Hypothalamus (tissue), 51 donors: ENCODE measurements at regions not wholly inside any gene's neighbourhood (a gene's known extent, or its start where the extent isn't known, plus 50 kb on each side); places are given as distances from the start of the nearest gene placed in this dataset.

ENCODE experiments used
- DNase-seq, 51 donors: peaks; one replicate each; lab custom pipeline; 2025; lab: John Stamatoyannopoulos, UW

DNA sequence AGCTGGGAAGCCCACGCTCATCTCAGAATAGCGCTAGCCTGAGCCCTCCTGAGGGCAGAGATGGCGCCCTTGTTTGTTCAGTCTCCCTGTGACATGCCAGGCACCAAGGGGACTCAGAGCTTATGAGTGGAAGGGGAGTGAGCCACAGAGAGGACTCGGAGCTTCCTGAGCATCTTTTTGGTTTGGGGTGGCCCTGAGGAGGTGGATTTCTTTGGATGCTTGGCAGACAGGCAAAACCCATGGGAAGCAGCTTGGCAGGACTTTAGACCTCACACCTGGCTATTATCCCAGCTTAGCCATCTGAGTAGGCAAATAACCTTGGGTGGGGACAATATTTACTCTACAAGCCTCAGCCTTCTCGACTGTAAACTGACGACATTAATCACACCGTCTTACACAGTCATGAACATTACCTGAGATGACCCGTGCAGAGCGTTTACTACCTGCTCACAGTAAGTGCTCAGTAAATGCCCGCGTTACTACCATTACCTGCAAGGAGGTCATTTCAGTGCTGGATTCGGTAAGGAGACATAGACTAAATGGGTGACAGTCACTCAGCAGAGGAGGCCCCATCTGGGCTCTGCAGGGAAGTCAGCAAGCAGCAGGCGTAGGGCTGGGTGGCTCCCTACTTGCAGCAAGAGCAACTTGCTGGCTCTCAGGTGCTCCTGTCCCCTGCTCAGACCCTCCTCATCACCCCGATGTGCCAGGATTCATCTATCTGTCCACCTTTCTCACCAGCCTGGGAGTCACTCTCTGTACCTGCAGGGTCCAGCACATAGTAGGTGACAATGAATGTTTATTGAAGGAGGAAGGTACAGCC lies 54.9 kb downstream of the KLHDC7A start:
- no peak for DNase-seq

DNA sequence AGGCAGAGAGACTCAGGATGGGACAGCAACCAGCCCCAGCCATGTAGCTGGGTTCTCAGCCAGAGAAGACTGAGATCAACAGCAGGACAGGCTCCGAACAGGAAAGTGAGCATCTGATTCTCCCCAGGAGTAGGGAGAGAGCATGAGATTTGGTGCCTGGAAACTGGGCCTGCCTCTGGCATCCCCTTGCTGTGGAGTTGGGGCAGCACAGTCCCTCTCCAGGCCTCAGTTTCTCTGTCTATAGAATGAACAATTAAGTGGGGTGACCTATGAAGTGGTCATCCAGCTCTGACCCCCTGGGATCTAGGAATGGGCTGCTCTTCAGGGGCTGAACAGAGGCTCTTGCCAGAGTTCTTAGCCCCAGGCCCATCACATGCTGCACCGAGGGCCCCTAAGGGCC lies 55.6 kb downstream of the KLHDC7A start:
- no peak for DNase-seq

DNA sequence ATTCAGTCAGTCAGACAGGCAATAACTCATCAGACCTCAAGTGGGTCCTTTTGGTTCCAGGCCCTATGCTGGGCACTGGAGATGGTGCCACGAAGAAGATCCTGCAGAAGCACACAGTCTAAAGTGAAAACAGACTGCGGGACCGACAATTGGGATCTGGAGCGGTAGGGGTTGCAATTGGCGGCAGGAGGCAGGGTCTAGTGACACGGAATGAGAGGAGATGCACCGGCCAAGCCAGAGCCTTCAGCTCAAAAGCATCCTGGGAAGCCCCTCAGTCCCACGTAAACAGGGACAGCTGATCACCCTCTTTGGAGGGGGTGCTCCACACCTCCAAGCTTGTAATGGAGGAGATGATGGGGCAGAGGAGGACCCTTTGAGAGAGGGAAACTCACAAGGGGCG lies 56.2 kb downstream of the KLHDC7A start:
- no peak for DNase-seq

DNA sequence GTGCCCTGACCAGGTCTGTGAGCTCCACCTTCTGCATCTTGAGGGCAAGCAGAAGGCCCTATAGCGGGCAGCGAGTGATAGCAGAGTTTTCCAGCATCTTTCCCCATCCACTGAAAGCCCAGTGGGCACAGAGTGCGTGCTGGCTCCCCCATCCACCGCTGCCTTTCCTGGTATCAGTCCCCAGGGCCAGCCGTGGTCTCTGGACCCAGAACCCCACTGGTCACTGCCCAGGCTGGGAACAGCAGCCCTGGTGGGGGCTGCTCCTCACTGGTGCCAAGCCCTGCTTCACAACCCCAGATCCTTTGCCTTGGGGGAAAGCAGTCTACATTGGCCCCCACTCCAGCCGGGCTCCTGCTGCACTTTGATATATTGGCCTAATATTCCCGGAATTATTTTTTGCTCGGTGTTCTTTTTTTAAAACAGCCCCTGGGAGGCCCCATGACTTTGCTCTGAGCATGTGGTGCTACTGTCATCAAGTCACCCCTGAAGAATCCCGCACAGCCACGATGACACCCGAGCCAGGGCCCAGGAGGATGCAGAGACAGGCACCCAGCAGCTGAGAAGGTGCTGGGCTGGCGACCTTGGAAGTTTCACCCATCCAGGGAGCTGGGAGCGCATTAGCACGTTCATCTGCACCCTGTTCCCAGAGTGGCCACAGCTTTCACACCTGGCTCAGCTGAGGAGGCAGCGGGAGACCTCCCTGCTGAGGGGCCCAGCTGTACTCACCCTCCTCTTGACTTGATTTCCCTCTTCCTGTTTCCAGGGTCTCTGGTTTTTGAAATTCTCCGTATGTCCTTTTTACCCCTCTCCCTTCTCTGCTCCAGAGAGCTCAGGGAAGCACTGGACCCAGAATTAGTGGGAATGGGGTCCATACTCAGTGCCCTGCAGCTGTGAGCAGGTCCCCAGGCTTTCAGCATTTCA lies 56.9 kb downstream of the KLHDC7A start:
- DNase-seq, result no peak

DNA sequence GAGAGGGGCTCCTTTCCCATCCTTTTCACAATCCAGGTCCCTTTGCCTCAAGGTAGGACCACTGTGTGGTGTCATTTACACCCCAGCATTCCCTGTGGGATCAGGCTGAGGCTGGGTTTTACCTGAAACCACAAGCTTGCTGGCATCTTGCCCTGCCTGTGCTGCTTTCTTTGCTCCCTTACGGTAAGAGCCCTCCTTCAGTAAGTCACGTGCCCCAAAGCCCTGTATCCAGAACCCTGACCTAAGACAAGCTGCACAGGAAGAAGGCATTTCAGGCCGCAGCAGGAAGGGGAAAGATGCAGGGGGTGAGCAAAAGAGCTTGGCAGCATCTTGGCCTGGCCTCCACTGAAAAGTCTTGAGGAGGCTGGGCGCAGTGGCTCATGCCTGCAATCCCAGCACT lies 58.4 kb downstream of the KLHDC7A start:
- no peak for DNase-seq

DNA sequence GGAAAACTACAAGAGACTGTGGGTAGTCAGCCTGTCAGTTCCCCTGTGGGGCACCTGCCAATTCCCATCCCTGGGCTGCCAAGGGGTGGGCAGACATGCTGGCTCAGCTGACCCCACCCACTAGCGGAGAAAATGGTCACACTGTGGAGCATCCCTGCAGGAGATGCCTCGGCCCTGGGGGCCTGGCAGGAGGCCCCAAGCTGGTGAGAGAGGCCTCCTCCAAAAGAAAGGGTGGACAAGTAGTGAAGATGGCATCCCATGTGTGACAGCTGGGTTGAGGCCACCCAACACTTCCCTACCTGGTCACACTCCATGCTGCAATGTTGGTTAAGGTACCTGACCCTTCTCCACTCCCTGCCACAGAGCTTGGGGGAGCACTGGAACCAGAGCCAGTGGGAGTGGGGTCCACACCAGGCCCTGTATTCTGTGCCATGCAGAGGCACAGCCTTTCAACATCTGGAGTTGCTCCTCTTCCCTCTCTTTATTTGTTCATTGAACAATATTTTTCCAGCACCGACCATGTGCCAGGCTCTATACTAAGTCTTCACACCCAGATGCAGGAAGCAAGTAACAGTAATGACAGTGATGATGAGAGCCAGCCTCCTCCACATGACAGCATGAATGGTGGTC lies 59.5 kb downstream of the KLHDC7A start:
- no peak for DNase-seq

DNA sequence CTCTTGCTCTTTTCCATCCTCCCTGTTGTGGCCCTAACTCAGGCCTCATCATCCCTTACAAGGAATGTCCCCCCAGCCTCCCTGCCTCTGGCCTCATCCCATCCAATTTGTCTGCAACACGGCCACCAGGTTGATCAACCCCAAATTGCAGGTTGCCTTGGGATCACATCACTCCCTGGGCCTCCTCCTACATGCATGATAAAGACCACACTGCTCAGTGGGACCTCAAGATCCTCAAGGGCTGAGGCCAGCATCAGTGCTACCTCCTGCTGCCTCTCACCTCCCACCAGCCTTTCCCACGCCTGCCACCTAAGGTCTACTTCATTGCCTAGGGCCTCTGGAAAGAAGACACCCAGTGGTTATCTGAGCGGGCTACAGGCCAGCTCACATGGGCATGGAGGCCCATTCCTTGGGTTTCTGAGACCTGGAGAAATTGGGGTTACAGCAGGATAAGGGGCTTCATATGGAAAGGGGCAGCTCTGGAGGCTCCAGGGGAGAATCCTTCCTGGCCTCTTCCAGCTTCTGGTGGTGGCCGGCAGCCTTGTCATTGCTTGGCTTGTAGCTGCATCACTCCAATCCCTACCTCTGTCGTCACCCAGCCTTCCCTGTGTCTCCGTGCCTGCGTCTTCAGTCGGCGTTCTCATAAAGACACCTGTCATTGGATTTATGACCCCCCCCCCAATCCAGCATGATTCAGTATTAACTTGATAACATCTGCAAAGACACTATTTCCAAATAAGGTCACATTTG lies 60.5 kb downstream of the KLHDC7A start:
- no peak for DNase-seq

DNA sequence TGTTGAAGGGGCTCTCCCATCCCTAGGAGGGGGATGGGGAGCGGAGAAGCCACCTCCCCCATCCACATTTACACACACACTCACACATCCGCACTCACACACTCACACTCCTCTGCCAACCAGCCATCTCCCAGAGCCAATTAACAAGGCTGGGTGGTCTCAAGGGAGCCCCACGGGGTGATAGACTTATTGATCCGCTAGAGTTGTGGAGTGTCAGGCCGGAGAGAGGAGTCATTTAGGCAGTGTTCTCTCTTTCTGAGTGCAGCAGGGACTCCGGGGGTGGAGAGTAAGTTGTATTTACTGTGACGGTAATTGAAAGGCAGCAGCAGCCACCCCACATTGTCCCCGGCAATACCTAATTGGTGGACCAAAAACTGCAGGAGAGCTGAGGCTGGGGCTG lies 61.6 kb downstream of the KLHDC7A start:
- no peak for DNase-seq

DNA sequence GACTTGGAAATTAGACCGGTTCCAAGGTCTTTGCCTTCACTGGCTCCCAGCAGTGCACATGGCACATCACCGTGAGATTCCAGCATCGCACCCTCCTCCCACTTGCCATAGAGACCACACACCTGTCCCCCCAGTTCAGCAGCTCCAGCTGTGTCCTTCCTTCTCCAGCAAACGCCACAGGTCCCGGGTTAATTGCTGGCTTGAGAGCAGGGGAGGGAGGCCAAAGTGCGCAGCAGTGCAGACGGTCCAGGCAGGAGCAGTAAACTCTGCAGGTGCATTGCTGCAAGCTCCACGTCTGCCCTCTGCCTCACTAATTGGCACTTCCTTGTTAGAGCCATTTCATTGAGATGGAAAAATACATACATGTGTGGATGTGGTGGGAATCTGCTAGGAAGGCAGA lies 65.3 kb downstream of the KLHDC7A start:
- DNase-seq, result no peak

DNA sequence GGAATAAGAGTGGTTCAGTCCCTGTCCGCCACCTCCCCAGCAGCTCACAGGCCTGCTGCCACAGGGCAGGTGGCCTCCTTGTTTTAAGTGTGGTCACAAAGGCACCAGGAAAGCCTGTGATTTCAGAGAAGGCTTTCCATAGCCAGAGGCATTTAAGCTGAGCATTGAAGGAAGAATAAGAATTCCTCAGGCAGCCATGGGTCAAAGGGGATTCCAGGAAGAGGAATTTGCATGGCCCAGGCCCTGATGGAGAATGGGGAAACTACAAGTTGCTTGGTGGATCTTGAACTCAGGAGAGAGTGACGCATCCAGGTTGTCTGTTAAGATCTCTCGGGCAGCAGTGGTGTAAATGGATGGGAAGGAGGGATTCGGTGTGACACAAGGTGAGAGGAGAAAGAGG lies 66.7 kb downstream of the KLHDC7A start:
- no peak for DNase-seq

DNA sequence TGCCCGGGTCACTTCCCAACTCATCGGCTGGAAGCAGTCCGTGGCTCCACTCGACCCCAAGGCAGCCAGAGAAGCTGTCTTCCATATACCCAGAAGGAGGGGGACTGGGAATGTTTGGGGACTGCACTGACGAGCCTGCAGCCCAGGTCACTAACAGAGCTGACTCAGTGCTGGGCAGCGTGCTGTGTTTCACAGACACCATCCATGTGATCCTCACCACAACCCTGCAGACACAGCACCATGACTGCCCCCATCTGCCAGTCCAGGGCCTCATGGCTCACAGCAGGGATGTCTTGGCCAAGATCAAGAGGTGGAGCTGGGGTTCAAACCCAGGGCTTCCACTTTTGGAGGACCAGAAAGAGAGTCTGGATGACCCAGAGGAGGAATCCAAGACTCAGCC lies 67.9 kb downstream of the KLHDC7A start:
- no peak for DNase-seq

DNA sequence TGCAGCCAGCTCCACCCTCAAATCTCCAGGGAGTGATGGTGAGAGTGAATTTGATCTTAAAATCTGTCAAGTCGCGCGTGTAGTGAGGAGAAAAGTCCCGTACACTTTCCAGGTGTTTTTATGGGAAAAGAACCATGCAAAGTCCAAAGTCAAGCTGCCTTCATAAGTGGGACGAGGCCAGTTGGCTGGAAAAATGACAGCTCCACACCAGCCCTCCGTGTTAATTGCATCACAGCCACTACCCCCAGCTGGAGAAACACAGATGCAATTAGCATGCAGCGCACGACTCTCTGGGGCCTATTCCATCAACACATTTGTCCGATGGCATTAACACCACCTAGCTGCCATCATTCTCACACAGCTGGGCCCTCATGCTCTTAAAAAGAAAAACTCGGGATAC lies 68.4 kb downstream of the KLHDC7A start:
- DNase-seq, result no peak

DNA sequence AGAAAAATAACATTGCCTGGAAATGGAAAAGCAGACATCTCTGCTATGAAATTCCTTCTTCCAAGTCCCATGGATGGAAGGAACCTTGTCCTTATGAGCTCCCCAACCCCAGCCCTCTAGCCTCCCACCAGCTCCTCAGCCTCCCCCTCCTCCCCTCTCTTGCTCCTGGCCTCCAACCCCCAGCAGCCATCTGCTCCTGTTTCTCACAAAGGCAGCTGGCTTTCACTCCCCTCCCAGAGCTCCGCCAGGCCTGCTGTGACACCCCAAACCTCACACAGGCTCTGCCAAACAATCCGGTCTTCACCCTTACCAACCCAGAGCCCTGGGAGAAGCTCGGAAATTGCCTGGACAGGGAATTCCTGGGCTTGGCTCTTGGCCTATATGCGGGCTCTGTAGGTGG lies 69.2 kb downstream of the KLHDC7A start:
- no peak for DNase-seq

DNA sequence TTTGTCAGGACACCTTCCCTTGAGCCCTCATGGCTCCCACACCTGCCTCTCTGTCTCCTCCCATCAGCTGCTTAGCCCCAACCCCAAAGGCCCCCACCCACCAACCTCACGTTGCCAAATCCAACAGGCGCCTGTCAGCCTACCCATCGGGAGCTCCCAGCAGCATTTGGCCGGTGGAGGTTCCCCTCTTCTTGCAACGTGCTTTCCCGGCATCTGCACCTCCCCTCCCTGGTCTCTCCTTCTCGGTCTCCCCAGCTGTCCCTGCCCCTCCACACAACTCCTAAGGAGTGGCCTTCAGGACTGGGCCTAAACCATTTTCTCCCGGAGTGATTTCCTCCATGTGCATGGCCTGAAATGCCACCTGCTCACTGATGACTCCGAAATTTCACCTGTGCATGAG lies 71.9 kb downstream of the KLHDC7A start:
- no peak for DNase-seq

DNA sequence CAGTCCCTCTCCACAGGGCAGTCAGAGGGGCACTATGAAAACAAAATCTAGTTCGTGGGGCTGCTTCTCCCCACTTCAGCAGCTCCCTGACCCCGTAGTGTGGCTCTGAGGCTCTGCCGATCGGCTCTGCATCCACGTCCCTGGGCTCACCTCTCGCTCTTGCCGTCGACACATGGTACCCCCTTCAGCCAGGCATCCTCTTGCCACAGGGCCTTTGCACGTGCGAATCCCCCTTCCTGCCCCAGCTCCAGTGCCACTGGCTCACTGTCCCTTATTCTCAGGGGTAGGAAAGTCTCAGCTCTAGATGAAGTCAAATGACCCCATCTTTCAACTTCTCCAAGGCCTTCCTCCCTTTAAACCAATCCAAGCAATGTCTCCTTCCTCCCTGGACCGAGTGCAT lies 72.7 kb downstream of the KLHDC7A start:
- DNase-seq, result no peak

DNA sequence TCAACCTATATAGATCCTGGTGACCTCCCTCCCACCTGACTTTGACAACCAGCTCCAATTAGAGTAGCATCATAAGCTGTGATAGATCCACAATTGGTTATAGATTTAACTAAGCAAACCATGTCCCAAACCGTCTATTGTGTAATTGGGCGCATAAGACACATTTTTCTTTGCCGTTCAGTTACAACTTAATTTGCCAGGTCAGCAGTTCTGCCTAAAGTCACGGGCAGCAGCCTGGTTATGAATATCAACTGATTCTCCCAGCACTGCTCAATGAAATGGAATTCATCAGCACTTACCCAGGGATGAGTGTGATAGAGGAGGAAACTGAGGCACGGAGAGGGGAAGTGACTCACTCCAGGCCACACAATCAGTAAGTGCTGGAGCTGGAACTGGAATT lies 73.4 kb downstream of the KLHDC7A start:
- DNase-seq, result no peak

DNA sequence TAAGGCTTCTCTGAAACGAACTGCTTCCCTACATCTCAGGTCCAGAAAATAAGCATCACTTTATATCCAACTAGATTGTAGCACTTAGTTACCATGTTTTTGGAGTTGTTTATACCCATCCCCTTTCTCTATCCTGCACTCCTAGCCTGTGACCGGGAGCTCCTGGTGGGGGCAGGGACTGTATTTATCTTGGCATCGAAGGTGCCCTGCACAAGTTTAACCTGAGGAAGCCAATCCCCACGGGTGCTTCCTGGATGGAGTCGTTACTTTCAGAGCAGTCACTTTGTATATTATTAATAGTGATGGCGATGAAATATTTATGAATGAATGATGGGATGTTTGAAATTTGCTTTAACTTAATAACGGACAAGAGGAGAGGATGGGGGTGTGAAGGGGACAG lies 73.9 kb downstream of the KLHDC7A start:
- no peak for DNase-seq

DNA sequence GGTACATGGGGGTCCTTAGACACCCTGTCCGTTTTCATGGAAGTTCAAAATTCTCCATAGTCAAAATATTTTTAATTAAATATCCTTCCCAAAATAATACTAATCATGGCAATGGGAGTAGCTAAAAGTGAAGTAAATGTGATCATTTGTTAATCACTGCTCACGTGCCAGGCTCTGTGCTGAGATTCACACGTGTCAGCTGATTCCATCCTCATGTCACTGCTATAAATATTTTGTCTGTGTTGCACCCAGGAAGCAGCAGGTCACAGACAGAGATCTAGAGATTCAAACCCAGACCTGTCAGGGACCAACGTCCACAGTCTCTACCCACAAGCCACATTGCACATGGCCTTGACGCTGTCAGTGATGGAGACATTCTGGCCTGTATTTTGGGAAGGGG lies 74.3 kb downstream of the KLHDC7A start:
- no peak for DNase-seq

DNA sequence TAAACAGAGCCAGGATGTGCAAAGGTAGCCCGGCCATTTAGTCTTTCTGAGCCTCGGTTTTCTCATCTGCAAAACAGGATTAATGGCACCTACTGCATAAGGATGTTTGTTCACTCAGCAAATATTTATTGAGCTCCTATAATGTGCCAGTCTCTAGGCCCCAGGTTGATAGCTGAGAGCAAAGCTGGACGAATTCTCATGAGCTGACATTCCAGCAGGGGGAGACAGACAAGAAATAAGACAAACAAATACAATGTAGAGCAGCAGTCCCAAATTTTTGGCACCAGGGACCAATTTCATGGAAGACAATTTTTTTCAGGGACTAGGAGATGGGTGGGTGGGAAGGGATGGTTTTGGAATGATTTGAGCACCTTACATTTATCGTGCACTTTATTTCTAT lies 74.3 kb upstream of the PAX7 start:
- DNase-seq, result peak in 1 of 51 donors; percentile 2

DNA sequence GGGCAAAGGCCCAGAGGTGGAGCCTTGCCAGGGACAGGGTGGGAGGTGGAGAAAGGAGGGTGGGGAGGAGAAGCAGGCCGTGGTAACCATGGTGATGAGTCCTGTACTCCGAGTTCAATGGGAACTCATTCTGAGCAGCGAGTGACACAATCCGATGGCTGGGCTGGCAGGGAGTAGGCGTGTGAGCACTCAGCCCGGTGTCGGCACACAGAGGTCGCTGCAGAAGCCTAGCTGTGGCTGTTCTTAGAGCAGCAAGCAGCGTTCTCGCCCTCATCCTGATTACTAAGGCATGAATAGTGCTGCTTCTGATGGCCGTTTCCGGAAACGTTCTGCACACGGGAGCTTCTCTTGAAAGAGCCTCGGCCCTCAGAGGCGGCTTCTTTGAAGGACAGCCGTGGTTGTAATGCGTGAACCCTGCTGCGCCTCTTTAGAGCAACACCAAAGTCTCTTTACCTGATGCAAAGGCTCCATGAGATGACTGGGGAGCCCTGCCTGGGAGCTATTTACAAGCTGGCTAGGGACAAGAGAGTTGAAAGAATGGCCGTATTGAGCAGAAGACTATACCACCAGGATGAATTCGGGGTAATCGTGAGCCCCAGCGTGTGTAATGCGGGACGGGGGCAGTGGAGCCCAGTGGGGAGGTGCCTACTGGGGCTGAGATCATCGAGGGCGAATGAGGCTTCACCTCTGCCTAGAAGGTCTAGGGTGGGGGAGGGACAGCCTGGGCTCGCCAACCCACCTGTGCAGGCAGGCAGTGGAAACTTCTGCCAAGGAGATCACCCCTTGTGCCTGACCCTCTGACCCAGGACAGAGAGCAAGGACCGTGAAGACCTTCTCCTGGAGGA lies 72.8 kb upstream of the PAX7 start:
- peak in 38 of 51 donors; percentile 6 to 82 (median 38) for DNase-seq
